Suprapubic skin (tissue), 4 donors: ENCODE measurements at regions not wholly inside any gene's neighbourhood (a gene's known extent, or its start where the extent isn't known, plus 50 kb on each side); places are given as distances from the start of the nearest gene placed in this dataset.

Experiments
- DNase-seq, 2 donors: peaks; one replicate each; pipeline ENCODE4 v3.0.0-alpha.2; 2019; ENCODE audit warnings: low spot score in 2 of 2
- H3K27ac ChIP-seq: fragments of 200-600 bp; sonication (generic); one replicate; pipeline ENCODE4 v1.5.1; 2019
- H3K27me3 ChIP-seq: fragments of 200-600 bp; sonication (generic); one replicate; pipeline ENCODE4 v1.5.1; 2019
- H3K36me3 ChIP-seq: fragments of 200-600 bp; sonication (generic); one replicate; pipeline ENCODE4 v1.5.1; 2019
- H3K4me1 ChIP-seq: fragments of 200-600 bp; sonication (generic); one replicate; pipeline ENCODE4 v1.5.1; 2019
- H3K4me3 ChIP-seq: fragments of 200-600 bp; sonication (generic); one replicate; pipeline ENCODE4 v1.5.1; 2019; ENCODE audit warnings: mild to moderate bottlenecking
- H3K9me3 ChIP-seq: fragments of 200-600 bp; sonication (generic); one replicate; pipeline ENCODE4 v1.5.1; 2019
- EP300 ChIP-seq: sonication (generic); formaldehyde crosslinking; IDR thresholded peaks from one replicate; pipeline ENCODE4 v1.6.1; 2017; ENCODE audit warnings: antibody characterized with exemption
- POLR2A ChIP-seq, 2 donors: fragments of 450-650 bp; IDR thresholded peaks; one replicate each; pipeline ENCODE4 v1.6.1; 2017; ENCODE audit warnings: antibody characterized with exemption in 2 of 2, mild to moderate bottlenecking in 2 of 2, moderate library complexity in 2 of 2
- POLR2AphosphoS5 ChIP-seq, 3 donors: sonication (generic); formaldehyde crosslinking; IDR thresholded peaks; one replicate each; pipeline ENCODE4 v1.6.1; 2017; ENCODE audit warnings: antibody characterized with exemption in 3 of 3
- WGBS: methylation state at CpG from one replicate; pipeline ENCODE4 v1.1.5; 2018; 5-methylcytosine and 5-hydroxymethylcytosine counted together
- TF ChIP-seq, protein P1 (sequence below), 2 donors: fragments of 200-600 bp in 1 of 2; fragments of 450-650 bp in 1 of 2; sonication (generic) in 1 of 2; IDR thresholded peaks; one replicate each; pipeline ENCODE4 v1.5.1; 2016 to 2019; ENCODE audit warnings: antibody characterized with exemption in 2 of 2, mild to moderate bottlenecking in 1 of 2, moderate library complexity in 1 of 2

DNA sequence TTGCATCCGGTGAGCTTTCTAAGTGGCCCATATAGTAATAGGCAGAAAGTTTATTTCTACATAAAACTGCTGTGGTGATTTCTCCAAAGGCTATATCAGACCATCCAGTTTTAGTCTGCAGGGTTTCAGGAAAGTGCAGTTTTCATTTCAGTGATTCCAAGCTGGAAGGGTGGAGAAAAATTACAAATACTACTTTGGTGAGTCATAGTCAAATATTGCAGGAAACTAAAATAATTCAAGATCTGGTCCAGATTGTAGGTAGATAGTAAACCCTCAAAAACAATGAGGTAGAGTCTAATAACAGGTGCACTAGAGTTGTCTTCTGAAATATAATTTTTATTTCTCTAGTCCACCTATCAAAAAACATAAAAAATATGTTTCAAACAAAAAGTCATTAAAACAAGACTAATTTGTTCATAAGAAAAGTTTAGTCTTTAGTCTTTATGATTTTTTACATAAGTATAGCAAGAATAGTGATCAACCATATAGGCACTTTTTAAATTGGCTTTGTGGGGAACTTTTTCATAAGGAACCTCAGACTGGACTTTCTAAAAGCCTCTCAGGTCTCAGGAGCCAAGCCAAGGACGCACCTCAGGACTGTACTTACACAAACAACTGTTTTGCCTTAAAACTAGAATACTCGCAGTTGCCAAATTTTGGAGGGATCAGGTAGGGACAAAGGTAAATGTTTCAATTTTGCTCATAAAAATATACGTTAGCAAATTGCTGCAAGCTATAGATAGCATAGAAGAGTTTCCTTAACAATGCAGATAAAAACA is 101.8 kb upstream of the TLR3 start:
- 80% methylated on average over 4 of the region's 4 CpGs for WGBS
- no peak for DNase-seq

DNA sequence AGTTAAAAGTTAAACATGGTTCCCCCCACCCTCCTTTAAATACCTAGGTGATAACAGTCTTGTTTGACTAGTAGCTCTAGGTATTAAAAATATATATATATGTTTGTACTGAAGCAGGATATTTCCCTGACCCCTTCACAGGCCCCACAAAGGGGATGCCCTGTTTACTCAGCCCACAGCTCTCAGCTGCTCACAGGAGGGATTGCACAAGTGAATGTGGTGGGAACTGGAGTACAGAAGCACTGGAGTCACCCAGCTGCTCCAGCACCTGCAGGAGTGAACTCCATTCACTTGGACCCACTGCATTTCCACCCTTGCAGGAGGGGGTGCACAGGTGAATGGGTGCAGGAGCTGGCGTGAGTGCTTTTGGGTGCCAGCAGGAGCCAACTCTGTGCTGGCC is 99.3 kb upstream of the TLR3 start:
- Histone ChIP-seq H3K27ac (no peak overlapping the region), H3K36me3 (no peaks in the 10 kb centered on the region), H3K27me3 (no peaks in the 10 kb centered on the region), H3K4me3 (no peak overlapping the region), H3K9me3 (no peaks in the 10 kb centered on the region), H3K4me1 (peaks cover 4% of the 10 kb centered on the region)
- DNase-seq = no peak
- WGBS = no CpG with 5 or more reads among the region's 1 CpG
- no peak for TF ChIP-seq POLR2AphosphoS5 (IDR thresholded peaks at IDR 0.05)
- TF ChIP-seq, protein P1, sequence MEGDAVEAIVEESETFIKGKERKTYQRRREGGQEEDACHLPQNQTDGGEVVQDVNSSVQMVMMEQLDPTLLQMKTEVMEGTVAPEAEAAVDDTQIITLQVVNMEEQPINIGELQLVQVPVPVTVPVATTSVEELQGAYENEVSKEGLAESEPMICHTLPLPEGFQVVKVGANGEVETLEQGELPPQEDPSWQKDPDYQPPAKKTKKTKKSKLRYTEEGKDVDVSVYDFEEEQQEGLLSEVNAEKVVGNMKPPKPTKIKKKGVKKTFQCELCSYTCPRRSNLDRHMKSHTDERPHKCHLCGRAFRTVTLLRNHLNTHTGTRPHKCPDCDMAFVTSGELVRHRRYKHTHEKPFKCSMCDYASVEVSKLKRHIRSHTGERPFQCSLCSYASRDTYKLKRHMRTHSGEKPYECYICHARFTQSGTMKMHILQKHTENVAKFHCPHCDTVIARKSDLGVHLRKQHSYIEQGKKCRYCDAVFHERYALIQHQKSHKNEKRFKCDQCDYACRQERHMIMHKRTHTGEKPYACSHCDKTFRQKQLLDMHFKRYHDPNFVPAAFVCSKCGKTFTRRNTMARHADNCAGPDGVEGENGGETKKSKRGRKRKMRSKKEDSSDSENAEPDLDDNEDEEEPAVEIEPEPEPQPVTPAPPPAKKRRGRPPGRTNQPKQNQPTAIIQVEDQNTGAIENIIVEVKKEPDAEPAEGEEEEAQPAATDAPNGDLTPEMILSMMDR (IDR thresholded peaks at IDR 0.05) = no peak
- TF ChIP-seq EP300 = no peak
- TF ChIP-seq POLR2A (IDR thresholded peaks at IDR 0.05) = no peak

More for the DNA sequence above, 101.8 kb upstream of the TLR3 start:
- TF ChIP-seq, protein P1 (IDR thresholded peaks at IDR 0.05) = no peak
- no peak for TF ChIP-seq POLR2AphosphoS5 (IDR thresholded peaks at IDR 0.05)
- TF ChIP-seq EP300 = no peak
- no peak for TF ChIP-seq POLR2A (IDR thresholded peaks at IDR 0.05)
- Histone ChIP-seq H3K27me3 (no peaks in the 10 kb centered on the region), H3K4me3 (no peak overlapping the region), H3K27ac (no peak overlapping the region), H3K4me1 (peaks cover 4% of the 10 kb centered on the region), H3K36me3 (no peaks in the 10 kb centered on the region), H3K9me3 (no peaks in the 10 kb centered on the region)

DNA sequence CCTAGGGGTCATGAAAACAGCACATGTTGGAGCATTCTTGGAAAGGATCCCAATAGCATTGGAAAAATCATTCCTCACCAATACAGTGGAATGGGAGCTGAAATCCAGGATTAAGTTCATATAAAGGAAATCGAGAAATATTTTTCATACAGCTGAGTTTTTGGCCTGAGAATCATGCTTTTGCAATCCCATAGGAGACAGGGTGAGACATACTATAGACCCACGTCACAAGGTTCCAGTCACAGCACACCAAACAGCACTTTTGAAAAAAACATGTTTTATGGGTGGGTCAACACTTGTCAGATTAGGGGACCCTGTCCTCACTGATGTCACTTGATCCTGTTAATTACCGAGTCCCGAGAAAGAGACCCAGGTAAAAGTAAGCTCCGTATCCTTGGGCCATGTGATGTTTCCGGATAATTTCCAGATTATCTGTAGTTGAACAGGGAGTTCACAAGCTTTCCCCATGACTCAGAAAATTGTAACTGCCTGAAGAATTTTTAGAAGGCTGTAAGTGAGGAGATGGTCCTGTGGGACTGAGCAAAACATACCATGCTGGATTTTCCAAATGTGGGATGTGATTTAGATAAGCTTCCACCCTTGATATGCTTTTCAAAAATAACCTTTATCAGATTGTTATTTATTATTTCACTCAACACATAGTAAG is 80.9 kb upstream of the TLR3 start:
- Histone ChIP-seq H3K36me3 (no peaks in the 10 kb centered on the region), H3K4me1 (no peaks in the 10 kb centered on the region), H3K27ac (no peak overlapping the region), H3K4me3 (no peak overlapping the region), H3K9me3 (no peaks in the 10 kb centered on the region), H3K27me3 (no peaks in the 10 kb centered on the region)
- no peak for DNase-seq
- WGBS = 74% methylated on average over 6 of the region's 6 CpGs
- TF ChIP-seq POLR2AphosphoS5 (IDR thresholded peaks at IDR 0.05) (no peak), POLR2A (IDR thresholded peaks at IDR 0.05) (no peak), EP300 (no peak)
- TF ChIP-seq, protein P1 (IDR thresholded peaks at IDR 0.05) = no peak

DNA sequence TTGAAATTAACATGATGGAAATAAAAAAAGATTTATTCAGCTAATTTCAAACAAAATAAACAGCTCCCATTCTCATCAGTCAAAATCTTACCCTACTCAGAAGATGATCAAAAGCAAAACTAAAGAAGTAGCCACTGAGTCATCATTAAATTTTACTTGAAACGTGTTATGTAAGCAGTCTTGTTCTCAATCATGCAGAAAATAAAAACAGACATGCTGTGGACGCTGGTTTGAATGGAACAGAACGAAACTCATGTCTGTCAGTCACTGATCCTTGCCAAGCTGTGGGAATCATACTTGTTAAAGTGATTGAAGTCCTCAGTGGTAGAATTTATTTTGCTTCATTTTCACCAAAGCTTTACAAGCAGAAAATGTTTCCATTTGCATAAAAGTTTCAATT is 77.2 kb upstream of the TLR3 start:
- TF ChIP-seq, protein P1 (IDR thresholded peaks at IDR 0.05) = no peak
- TF ChIP-seq POLR2AphosphoS5 (IDR thresholded peaks at IDR 0.05) (no peak), EP300 (no peak), POLR2A (IDR thresholded peaks at IDR 0.05) (no peak)
- no peaks in the 10 kb centered on the region for H3K4me1 ChIP-seq
- H3K27me3 ChIP-seq = no peaks in the 10 kb centered on the region
- WGBS = 48% methylated on average over 3 of the region's 3 CpGs
- H3K9me3 ChIP-seq = no peaks in the 10 kb centered on the region
- DNase-seq = no peak
- no peak overlapping the region for H3K27ac ChIP-seq
- H3K36me3 ChIP-seq = no peaks in the 10 kb centered on the region
- no peak overlapping the region for H3K4me3 ChIP-seq

DNA sequence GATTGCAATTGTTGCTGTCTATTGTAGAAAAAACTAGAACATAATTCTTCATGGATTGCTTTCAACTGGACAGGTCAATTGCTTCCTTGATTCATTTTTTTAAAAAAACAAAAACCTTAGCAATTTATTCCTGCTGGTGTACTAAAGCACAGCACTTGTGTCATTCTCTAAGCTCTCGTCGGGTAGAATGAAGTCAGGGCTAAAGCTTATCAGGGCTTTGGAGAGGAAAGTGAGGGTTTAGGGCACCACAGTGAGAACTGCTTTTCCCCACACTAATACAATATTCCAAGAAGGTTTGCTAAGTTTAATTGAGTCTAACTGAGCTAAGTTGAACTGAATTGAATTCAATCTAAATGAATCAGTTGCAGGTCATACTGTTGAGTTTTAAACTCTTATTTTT is 76.4 kb upstream of the TLR3 start:
- TF ChIP-seq EP300 (no peak), POLR2A (IDR thresholded peaks at IDR 0.05) (no peak), POLR2AphosphoS5 (IDR thresholded peaks at IDR 0.05) (no peak)
- DNase-seq = no peak

More for the DNA sequence above, 76.4 kb upstream of the TLR3 start:
- WGBS = 89% methylated on average over 2 of the region's 2 CpGs
- no peaks in the 10 kb centered on the region for H3K36me3 ChIP-seq
- H3K4me1 ChIP-seq = no peaks in the 10 kb centered on the region
- no peak overlapping the region for H3K27ac ChIP-seq
- no peaks in the 10 kb centered on the region for H3K27me3 ChIP-seq
- H3K9me3 ChIP-seq = no peaks in the 10 kb centered on the region
- H3K4me3 ChIP-seq = no peak overlapping the region
